ENCODE measurements at regions not wholly inside any gene's neighbourhood (a gene's known extent, or its start where the extent isn't known, plus 50 kb on each side); places are given as distances from the start of the nearest gene placed in this dataset.
"Not testable (repeated sequence)": the region's sequence is repeated elsewhere in the genome, so short reads cannot be mapped to it uniquely, and the experiment has no call there.

- Mint-ChIP-seq H3K27ac (no peak overlapping the region), H3K27me3 (ENCODE audit: low read depth) (no peaks in the 10 kb centered on the region), H3K9me3 (no peaks in the 10 kb centered on the region), H3K36me3 (ENCODE audit: low read depth) (no peaks in the 10 kb centered on the region), H3K4me1 (ENCODE audit: low read depth) (no peaks in the 10 kb centered on the region), H3K4me3 (no peak overlapping the region)
- DNase-seq (ENCODE audit: low spot score) = no peak
Observed at GRCh38 chr12:84174115-84174514, 738.5 kb downstream of the SLC6A15 start.

DNA sequence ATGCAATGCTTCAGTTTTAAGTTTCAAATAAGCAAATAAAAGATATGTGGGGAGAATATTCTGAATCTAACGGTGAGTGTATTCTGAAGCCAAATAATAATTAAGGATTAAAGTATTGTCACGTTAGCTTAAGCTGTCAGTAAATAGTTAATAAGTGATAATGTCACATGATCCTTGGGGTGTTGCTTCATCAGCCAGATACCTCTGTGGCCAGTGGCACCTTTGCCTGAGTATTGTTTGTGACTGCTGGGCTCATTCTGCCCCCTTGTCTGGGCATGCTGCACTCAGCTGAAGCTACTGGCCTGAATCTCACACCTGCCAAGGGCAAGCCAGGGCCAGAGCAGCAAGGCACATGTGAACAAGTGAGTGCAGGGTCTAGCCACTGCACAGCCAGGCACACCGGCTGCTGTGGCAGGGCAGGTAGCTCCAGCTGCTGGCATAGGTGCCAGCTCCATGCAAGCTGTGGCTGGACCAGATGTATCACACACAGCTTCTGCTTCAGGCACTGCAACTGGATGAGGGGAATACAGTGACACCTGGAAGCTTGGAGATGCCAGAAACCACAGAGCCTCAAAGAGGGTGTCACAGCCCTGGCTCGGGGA is 739.7 kb downstream of the SLC6A15 start:
- no peak overlapping the region for H3K27ac Mint-ChIP-seq
- no peaks in the 10 kb centered on the region for H3K27me3 Mint-ChIP-seq (ENCODE audit: low read depth)
- H3K9me3 Mint-ChIP-seq = no peaks in the 10 kb centered on the region
- H3K36me3 Mint-ChIP-seq (ENCODE audit: low read depth) = no peaks in the 10 kb centered on the region
- DNase-seq (ENCODE audit: low spot score) = no peak
- no peak overlapping the region for H3K4me3 Mint-ChIP-seq
- H3K4me1 Mint-ChIP-seq (ENCODE audit: low read depth) = no peaks in the 10 kb centered on the region

GRCh38 chr12:84166812-84167211 is 745.8 kb downstream of the SLC6A15 start:
- H3K27me3 Mint-ChIP-seq (ENCODE audit: low read depth) = no peaks in the 10 kb centered on the region
- no peaks in the 10 kb centered on the region for H3K4me1 Mint-ChIP-seq (ENCODE audit: low read depth)
- no peak overlapping the region for H3K4me3 Mint-ChIP-seq
- H3K9me3 Mint-ChIP-seq = peaks cover 15% of the 10 kb centered on the region
- DNase-seq (ENCODE audit: low spot score) = no peak
- no peaks in the 10 kb centered on the region for H3K36me3 Mint-ChIP-seq (ENCODE audit: low read depth)
- H3K27ac Mint-ChIP-seq = no peak overlapping the region

DNA sequence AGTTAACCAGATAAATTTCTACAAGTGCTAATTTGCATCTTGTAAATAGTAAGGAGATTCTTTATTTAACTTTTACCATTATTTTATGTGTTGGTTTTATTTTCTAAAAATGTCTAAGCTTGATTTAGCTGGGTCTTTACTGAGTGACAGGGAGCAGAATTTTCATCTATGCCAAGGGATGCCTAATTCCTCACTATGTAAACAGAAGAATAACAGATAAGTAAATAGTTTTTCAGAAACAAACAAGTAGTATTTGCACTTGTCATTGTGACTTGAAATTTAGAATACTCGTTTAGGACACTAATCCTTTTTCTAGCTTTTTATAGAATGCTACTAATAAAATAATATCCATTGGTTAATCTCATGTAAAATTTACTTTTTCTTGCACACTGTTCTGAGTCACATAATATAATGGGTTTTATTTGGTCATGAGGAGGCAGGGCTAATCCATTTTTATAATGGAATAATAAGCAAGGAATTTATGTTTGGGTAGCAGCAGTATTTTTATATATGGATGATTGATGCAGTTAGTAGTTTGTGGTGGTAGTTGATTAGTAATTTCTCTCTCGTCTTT is 746.5 kb downstream of the SLC6A15 start:
- H3K4me1 Mint-ChIP-seq (ENCODE audit: low read depth) = no peaks in the 10 kb centered on the region
- H3K9me3 Mint-ChIP-seq = peaks cover 21% of the 10 kb centered on the region
- no peaks in the 10 kb centered on the region for H3K27me3 Mint-ChIP-seq (ENCODE audit: low read depth)
- no peaks in the 10 kb centered on the region for H3K36me3 Mint-ChIP-seq (ENCODE audit: low read depth)
- DNase-seq (ENCODE audit: low spot score) = no peak
- no peak overlapping the region for H3K4me3 Mint-ChIP-seq
- H3K27ac Mint-ChIP-seq = no peak overlapping the region

- H3K27me3 Mint-ChIP-seq (ENCODE audit: low read depth) = no peaks in the 10 kb centered on the region
- H3K4me1 Mint-ChIP-seq (ENCODE audit: low read depth) = no peaks in the 10 kb centered on the region
- H3K27ac Mint-ChIP-seq = no peak overlapping the region
- no peak for DNase-seq (ENCODE audit: low spot score)
- H3K9me3 Mint-ChIP-seq = peaks cover 21% of the 10 kb centered on the region
- no peaks in the 10 kb centered on the region for H3K36me3 Mint-ChIP-seq (ENCODE audit: low read depth)
- no peak overlapping the region for H3K4me3 Mint-ChIP-seq
Observed at GRCh38 chr12:84161296-84161695, 751.3 kb downstream of the SLC6A15 start.

DNA sequence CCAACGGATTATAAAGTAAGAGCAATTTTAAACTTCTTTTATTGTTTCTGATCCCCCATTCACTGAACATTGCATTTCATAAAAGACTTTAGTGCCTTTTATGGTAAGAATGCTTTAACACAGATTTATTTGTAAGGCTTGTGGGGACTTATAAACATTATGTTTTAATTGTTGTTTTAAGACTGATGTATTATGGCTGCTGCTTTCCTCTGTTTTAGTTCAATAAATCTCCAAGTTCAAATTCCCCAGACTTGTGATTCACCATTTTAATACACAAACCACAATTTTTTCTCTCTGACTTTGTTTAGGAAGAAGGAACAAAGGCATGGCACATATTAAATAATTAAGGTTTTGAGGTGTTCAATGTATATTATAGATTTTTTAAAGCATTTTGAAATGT is 753.3 kb downstream of the SLC6A15 start:
- Mint-ChIP-seq H3K4me3 (no peak overlapping the region), H3K9me3 (peaks cover 18% of the 10 kb centered on the region), H3K27me3 (ENCODE audit: low read depth) (no peaks in the 10 kb centered on the region), H3K4me1 (ENCODE audit: low read depth) (no peaks in the 10 kb centered on the region), H3K27ac (no peak overlapping the region), H3K36me3 (ENCODE audit: low read depth) (no peaks in the 10 kb centered on the region)
- DNase-seq (ENCODE audit: low spot score) = no peak

DNA sequence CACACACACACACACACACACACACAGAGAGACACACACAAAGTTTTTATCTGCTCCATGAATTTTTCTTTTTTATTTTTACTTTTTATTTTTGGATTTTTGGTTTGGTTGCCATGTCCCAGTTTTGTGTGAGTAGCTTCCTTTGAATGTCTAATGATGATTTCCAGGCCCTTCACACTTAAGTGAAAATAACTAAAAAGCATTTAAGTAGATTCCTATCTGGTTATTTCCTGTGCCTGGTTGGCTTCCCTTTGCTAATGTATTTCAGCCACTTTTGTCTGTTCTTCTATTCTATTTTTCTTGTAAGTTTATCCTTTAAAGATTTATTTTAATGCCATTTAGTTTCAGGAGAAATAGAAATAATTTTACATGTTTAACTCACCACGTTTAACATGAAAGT is 755.4 kb downstream of the SLC6A15 start:
- Mint-ChIP-seq H3K4me3 (no peak overlapping the region), H3K36me3 (ENCODE audit: low read depth) (no peaks in the 10 kb centered on the region), H3K9me3 (peaks cover 15% of the 10 kb centered on the region), H3K4me1 (ENCODE audit: low read depth) (no peaks in the 10 kb centered on the region), H3K27ac (no peak overlapping the region), H3K27me3 (ENCODE audit: low read depth) (no peaks in the 10 kb centered on the region)
- DNase-seq (ENCODE audit: low spot score) = no peak

DNA sequence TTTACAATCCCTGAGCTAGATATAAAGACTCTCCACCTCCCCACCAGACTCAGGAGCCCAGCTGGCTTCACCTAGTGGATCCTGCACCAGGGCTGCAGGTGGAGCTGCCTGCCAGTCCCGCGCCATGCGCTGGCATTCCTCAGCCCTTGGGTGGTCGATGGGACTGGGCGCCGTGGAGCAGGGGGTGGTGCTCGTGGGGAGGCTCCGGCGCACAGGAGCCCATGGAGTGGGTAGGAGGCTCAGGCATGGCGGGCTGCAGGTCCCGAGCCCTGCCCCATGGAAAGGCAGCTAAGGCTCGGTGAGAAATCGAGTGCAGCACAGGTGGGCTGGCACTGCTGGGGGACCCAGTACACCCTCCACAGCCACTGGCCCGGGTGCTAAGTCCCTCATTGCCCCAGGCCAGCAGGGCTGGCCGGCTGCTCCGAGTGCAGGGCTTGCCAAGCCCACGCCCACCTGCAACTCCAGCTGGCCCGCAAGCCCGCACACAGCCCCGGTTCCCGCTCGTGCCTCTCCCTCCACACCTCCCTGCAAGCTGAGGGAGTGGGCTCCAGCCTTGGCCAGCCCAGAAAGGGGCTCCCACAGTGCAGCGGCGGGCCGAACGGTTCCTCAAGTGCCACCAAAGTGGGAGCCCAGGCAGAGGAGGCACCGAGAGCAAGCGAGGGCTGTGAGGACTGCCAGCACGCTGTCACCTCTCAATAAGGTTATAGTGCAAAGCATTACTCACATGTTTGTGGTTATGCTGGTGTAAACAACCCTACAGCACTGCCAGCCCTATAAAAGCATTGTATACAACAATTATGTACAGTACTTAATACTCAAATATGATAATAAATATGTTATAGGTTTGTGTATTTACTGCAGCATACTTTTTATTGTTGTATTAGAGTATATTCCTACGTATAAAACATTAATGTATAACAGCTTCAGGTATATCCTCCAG is 757.3 kb downstream of the SLC6A15 start:
- H3K4me3 Mint-ChIP-seq; H3K27me3 Mint-ChIP-seq (ENCODE audit: low read depth); H3K27ac Mint-ChIP-seq; H3K36me3 Mint-ChIP-seq (ENCODE audit: low read depth); DNase-seq (ENCODE audit: low spot score); H3K9me3 Mint-ChIP-seq; H3K4me1 Mint-ChIP-seq (ENCODE audit: low read depth): not testable (repeated sequence)

DNA sequence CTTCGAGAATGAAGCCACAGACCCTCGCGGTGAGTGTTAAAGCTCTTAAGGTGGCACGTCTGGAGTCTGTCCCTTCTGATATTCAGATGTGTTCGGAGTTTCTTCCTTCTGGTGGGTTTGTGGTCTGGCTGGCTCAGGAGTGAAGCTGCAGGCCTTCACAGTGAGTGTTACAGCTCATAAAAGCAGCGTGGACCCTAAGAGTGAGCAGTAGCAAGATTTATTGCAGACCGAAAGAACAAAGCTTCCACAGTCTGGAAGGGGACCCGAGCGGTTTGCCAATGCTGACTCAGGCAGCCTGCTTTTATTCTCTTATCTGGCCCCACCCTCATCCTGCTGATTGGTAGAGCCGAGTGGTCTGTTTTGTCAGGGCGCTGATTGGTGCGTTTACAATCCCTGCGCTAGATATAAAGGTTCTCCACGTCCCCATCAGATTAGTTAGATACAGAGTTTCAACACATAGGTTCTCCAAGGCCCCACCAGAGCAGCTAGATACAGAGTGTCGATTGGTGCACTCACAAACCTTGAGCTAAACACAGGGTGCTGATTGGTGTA is 758.1 kb downstream of the SLC6A15 start:
- H3K4me1 Mint-ChIP-seq (ENCODE audit: low read depth); H3K9me3 Mint-ChIP-seq; DNase-seq (ENCODE audit: low spot score); H3K4me3 Mint-ChIP-seq; H3K27ac Mint-ChIP-seq; H3K36me3 Mint-ChIP-seq (ENCODE audit: low read depth); H3K27me3 Mint-ChIP-seq (ENCODE audit: low read depth): not testable (repeated sequence)

DNA sequence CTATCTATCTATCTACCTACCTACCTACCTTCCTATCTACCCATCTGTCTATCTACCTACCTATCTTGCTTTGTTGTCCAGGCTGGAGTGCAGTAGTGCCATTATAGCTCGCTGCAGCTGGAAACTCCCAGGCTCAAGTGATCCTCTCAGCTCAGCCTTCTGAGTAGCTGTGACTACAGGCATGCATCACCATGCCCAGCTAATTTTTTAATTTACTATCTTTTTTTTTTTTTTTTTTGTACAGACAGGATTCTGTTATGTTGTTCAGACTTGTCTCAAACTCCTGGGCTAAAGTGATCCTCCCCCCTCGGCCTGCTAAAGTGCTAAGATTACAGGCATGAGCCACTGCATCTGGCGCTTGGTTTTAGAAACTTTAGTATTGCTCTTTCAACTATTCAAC is 762.4 kb downstream of the SLC6A15 start:
- Mint-ChIP-seq H3K4me1 (ENCODE audit: low read depth) (no peaks in the 10 kb centered on the region), H3K36me3 (ENCODE audit: low read depth) (no peaks in the 10 kb centered on the region), H3K27me3 (ENCODE audit: low read depth) (no peaks in the 10 kb centered on the region), H3K27ac (no peak overlapping the region), H3K9me3 (peaks cover 31% of the 10 kb centered on the region), H3K4me3 (no peak overlapping the region)
- DNase-seq (ENCODE audit: low spot score) = no peak

DNA sequence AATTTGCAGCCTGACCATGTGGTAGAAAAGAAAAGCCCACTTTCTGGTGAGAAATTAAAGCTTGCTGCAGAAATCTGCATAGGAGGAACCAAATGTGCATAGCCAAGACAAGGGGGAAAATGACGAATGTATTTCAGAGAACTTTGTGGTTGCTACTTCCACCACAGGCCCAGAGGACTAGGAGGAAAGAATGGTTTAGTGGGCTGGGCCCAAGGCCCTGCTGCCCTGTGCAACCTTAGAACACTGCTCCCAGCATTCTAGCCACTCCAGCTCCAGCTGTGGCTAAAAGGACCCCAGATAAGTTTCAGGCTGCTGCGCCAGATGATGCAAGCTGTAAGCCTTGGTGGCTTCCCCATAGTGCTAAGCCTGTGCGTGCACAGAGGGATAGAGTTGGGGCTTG is 764.3 kb downstream of the SLC6A15 start:
- H3K4me1 Mint-ChIP-seq (ENCODE audit: low read depth) = no peaks in the 10 kb centered on the region
- H3K36me3 Mint-ChIP-seq (ENCODE audit: low read depth) = no peaks in the 10 kb centered on the region
- H3K27me3 Mint-ChIP-seq (ENCODE audit: low read depth) = no peaks in the 10 kb centered on the region
- no peak overlapping the region for H3K27ac Mint-ChIP-seq
- no peak for DNase-seq (ENCODE audit: low spot score)
- no peak overlapping the region for H3K4me3 Mint-ChIP-seq
- peaks cover 27% of the 10 kb centered on the region for H3K9me3 Mint-ChIP-seq

DNA sequence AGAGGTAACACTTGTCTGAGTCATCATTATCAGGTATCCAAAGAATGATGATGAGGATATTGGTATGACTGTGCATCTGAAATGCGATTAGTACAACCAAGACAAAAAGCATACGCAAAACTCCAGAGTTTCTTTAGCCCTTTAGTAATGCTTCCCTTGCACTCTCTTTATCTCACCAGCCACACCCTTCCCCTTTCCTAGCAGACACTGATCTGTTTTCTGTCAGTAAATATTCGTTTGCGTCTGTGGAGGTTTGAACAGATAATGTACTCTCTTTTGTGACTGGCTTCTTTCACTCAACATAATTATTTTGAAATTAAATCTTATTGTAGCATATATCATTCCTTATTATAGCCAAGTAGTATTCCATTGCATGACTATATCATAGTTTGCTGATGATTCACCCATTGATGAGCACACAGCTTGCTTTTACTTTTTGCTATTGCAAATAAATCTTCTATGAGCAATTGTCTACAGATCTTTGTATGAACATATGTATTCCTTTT is 775.7 kb downstream of the SLC6A15 start:
- no peak for DNase-seq (ENCODE audit: low spot score)
- Mint-ChIP-seq H3K27ac (no peak overlapping the region), H3K9me3 (peaks cover 21% of the 10 kb centered on the region), H3K27me3 (ENCODE audit: low read depth) (no peaks in the 10 kb centered on the region), H3K4me1 (ENCODE audit: low read depth) (no peaks in the 10 kb centered on the region), H3K36me3 (ENCODE audit: low read depth) (no peaks in the 10 kb centered on the region), H3K4me3 (no peak overlapping the region)

DNA sequence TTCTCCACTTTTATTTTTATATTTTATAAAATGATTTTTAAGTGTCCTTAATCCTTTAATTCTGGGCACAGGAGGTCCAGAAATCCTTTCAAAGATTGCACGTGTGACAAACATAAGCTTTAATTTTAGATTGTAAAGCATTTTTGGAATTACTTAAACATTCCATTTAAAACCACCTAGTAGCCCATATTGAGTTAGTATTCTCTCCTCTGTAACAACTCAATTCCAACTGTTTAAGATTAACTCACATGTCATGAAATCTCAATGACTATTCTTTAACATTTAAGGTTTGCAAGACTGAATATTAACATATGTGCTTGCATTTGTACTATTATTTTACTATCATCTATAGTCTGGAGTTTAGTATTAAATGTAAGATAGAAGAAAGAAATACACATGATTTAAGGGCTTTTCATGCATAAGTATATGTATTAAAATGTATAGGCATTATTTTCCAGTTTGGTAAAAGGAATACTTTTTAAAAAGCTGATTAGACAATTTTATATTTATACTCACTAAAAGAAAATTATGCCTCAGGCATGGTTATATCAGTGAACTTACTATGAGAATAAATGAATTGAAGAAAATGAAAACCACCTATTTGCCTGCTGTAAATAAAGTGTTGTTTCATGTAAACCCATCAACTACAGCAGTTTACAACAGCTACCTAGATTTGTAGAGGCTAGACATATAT is 776.9 kb downstream of the SLC6A15 start:
- H3K9me3 Mint-ChIP-seq = peaks cover 13% of the 10 kb centered on the region
- no peaks in the 10 kb centered on the region for H3K4me1 Mint-ChIP-seq (ENCODE audit: low read depth)
- DNase-seq (ENCODE audit: low spot score) = no peak
- H3K27ac Mint-ChIP-seq = no peak overlapping the region
- H3K36me3 Mint-ChIP-seq (ENCODE audit: low read depth) = no peaks in the 10 kb centered on the region
- no peak overlapping the region for H3K4me3 Mint-ChIP-seq
- no peaks in the 10 kb centered on the region for H3K27me3 Mint-ChIP-seq (ENCODE audit: low read depth)
